ENCODE measurements at regions not wholly inside any gene's neighbourhood (a gene's known extent, or its start where the extent isn't known, plus 50 kb on each side); places are given as distances from the start of the nearest gene placed in this dataset.
"Not testable (repeated sequence)": the region's sequence is repeated elsewhere in the genome, so short reads cannot be mapped to it uniquely, and the experiment has no call there.

- DNase-seq: no peak
Measured at GRCh38 chr9:73053543-73053942, 98.1 kb upstream of the ANXA1 start.

- DNase-seq: no peak
Measured at GRCh38 chr9:73050887-73051550, 98.2 kb upstream of the ALDH1A1 start.

- DNase-seq: no peak
Measured at GRCh38 chr9:73050065-73050816, 97.4 kb upstream of the ALDH1A1 start.

GRCh38 chr9:73049280-73049679 is 96.4 kb upstream of the ALDH1A1 start:
- no peak for DNase-seq

GRCh38 chr9:73046769-73047168 is 93.9 kb upstream of the ALDH1A1 start:
- no peak for DNase-seq

- DNase-seq: not testable (repeated sequence)
Measured at GRCh38 chr9:73044776-73045175, 91.9 kb upstream of the ALDH1A1 start.

- DNase-seq: no peak
Measured at GRCh38 chr9:73042155-73042554, 89.3 kb upstream of the ALDH1A1 start.

GRCh38 chr9:73039271-73040263 is 86.7 kb upstream of the ALDH1A1 start:
- no peak for DNase-seq

GRCh38 chr9:73038613-73039012 is 85.8 kb upstream of the ALDH1A1 start:
- DNase-seq: no peak

- no peak for DNase-seq
Measured at GRCh38 chr9:73038089-73038509, 85.2 kb upstream of the ALDH1A1 start.

- DNase-seq: no peak
Measured at GRCh38 chr9:73037613-73038012, 84.8 kb upstream of the ALDH1A1 start.

GRCh38 chr9:73034962-73035361 is 82.1 kb upstream of the ALDH1A1 start:
- DNase-seq: no peak

- DNase-seq: no peak
Measured at GRCh38 chr9:73031350-73031749, 78.5 kb upstream of the ALDH1A1 start.

GRCh38 chr9:73030370-73031030 is 77.6 kb upstream of the ALDH1A1 start:
- DNase-seq: no peak

GRCh38 chr9:73029346-73029745 is 76.5 kb upstream of the ALDH1A1 start:
- no peak for DNase-seq

GRCh38 chr9:73026375-73026774 is 73.5 kb upstream of the ALDH1A1 start:
- no peak for DNase-seq

- no peak for DNase-seq
Measured at GRCh38 chr9:73024601-73025034, 71.8 kb upstream of the ALDH1A1 start.

- peak; percentile 37 for DNase-seq
Measured at GRCh38 chr9:73023025-73023541, 70.2 kb upstream of the ALDH1A1 start.

GRCh38 chr9:73022353-73022752 is 69.5 kb upstream of the ALDH1A1 start:
- DNase-seq: no peak

- no peak for DNase-seq
Measured at GRCh38 chr9:73020877-73021276, 68.0 kb upstream of the ALDH1A1 start.

GRCh38 chr9:73014011-73014410 is 61.2 kb upstream of the ALDH1A1 start:
- no peak for DNase-seq

- no peak for DNase-seq
Measured at GRCh38 chr9:73011956-73012355, 59.1 kb upstream of the ALDH1A1 start.
